IMR-90 (cell line): ENCODE measurements at regions not wholly inside any gene's neighbourhood (a gene's known extent, or its start where the extent isn't known, plus 50 kb on each side); places are given as distances from the start of the nearest gene placed in this dataset.

ENCODE experiments used
- ATAC-seq: fragments of 200-7000 bp; cut with Tn5 transposase; 2 replicates; pipeline ENCODE4 v1.9.1; 2020; ENCODE audit warnings: low read depth, mild to moderate bottlenecking, moderate library complexity
- BruUV-seq: library from RNA; stranded (reverse); fragments of 400-500 nt; replicated peaks from 2 replicates; lab custom pipeline; 2021; lab: Mats Ljungman, UMichigan
- CTCF ChIA-PET: fragments of 300-600 bp; formaldehyde crosslinking; extraction: SDS; loops from one replicate; lab custom pipeline; 2021; ENCODE audit warnings: antibody characterized with exemption; lab: Yijun Ruan, JAX
- POLR2A ChIA-PET: fragments of 300-600 bp; sonication (Branson Sonifier 250); formaldehyde crosslinking; loops from one replicate; lab custom pipeline; 2022; ENCODE audit warnings: antibody characterized with exemption; ENCODE audit not compliant: unreplicated experiment; lab: Charles Lee
- DNase-seq: peaks from one replicate; pipeline ENCODE4 v3.0.0; 2013
- H2AFZ ChIP-seq: replicated peaks from 2 replicates; pipeline ENCODE3; 2013; ENCODE audit warnings: low read length, mild to moderate bottlenecking; ENCODE audit not compliant: poor library complexity
- H2AK5ac ChIP-seq: 2 replicates; pipeline ENCODE4 v1.6.1; 2013; ENCODE audit warnings: low read depth, low read length, inconsistent platforms
- H2AK9ac ChIP-seq: replicated peaks from 2 replicates; pipeline ENCODE3; 2013; ENCODE audit warnings: mild to moderate bottlenecking, low read depth, low read length, moderate library complexity; ENCODE audit not compliant: poor library complexity
- H2BK120ac ChIP-seq: 2 replicates; pipeline ENCODE4 v1.6.1; 2013; ENCODE audit warnings: low read depth, low read length, inconsistent platforms
- H2BK15ac ChIP-seq: 3 replicates; pipeline ENCODE4 v1.6.1; 2013; ENCODE audit warnings: low read depth, low read length, inconsistent platforms
- H2BK20ac ChIP-seq: 2 replicates; pipeline ENCODE4 v1.6.1; 2013; ENCODE audit warnings: low read depth, mild to moderate bottlenecking, inconsistent platforms, low read length, moderate library complexity
- H2BK5ac ChIP-seq: 2 replicates; pipeline ENCODE4 v1.6.1; 2013; ENCODE audit warnings: mild to moderate bottlenecking, low read depth, low read length, inconsistent platforms; ENCODE audit not compliant: poor library complexity, severe bottlenecking
- H3K14ac ChIP-seq: replicated peaks from 2 replicates; pipeline ENCODE4 v1.6.1; 2013; ENCODE audit warnings: low read depth, low read length, inconsistent platforms
- H3K18ac ChIP-seq: 2 replicates; pipeline ENCODE4 v1.6.1; 2013; ENCODE audit warnings: low read depth, low read length, control low read depth
- H3K23ac ChIP-seq: 2 replicates; pipeline ENCODE4 v1.6.1; 2013; ENCODE audit warnings: low read depth, low read length, inconsistent platforms
- H3K27ac ChIP-seq: 2 replicates; pipeline ENCODE4 v1.5.1; 2013; ENCODE audit warnings: mild to moderate bottlenecking, control low read depth, low read length; ENCODE audit not compliant: insufficient read depth
- H3K27me3 ChIP-seq: 2 replicates; pipeline ENCODE4 v1.6.1; 2013; ENCODE audit warnings: low read length; ENCODE audit not compliant: control insufficient read depth, insufficient read depth
- H3K36me3 ChIP-seq: 2 replicates; pipeline ENCODE4 v1.6.1; 2013; ENCODE audit warnings: low read length, mixed read lengths; ENCODE audit not compliant: control insufficient read depth, insufficient read depth
- H3K4ac ChIP-seq: 2 replicates; pipeline ENCODE4 v1.6.1; 2013; ENCODE audit warnings: low read depth, low read length, inconsistent platforms
- H3K4me1 ChIP-seq: 2 replicates; pipeline ENCODE4 v1.6.1; 2013; ENCODE audit warnings: low read length, mixed read lengths; ENCODE audit not compliant: control insufficient read depth, insufficient read depth
- H3K4me2 ChIP-seq: 2 replicates; pipeline ENCODE4 v1.6.1; 2013; ENCODE audit warnings: low read depth, mild to moderate bottlenecking, control low read depth, low read length, moderate library complexity
- H3K4me3 ChIP-seq: 2 replicates; pipeline ENCODE4 v1.5.1; 2013; ENCODE audit warnings: low read depth, mild to moderate bottlenecking, control low read depth, low read length, moderate library complexity; ENCODE audit not compliant: insufficient read depth
- H3K56ac ChIP-seq: 2 replicates; pipeline ENCODE4 v1.6.1; 2013; ENCODE audit warnings: low read length, inconsistent platforms; ENCODE audit not compliant: insufficient read depth; ENCODE audit errors: extremely low read depth
- H3K79me1 ChIP-seq, 2 experiments: 2 replicates each; pipeline ENCODE4 v1.6.1; 2013; ENCODE audit warnings: low read length in 2 of 2, inconsistent platforms in 1 of 2, low read depth in 1 of 2
- H3K9ac ChIP-seq: 2 replicates; pipeline ENCODE4 v1.6.1; 2013; ENCODE audit warnings: low read depth, low read length, control low read depth
- H3K9me1 ChIP-seq: 2 replicates; pipeline ENCODE4 v1.6.1; 2013; ENCODE audit warnings: low read length, inconsistent platforms; ENCODE audit not compliant: insufficient read depth
- H3K9me3 ChIP-seq: 2 replicates; pipeline ENCODE4 v1.6.1; 2013; ENCODE audit warnings: low read length; ENCODE audit not compliant: control insufficient read depth, insufficient read depth
- H4K20me1 ChIP-seq: 2 replicates; pipeline ENCODE4 v1.6.1; 2013; ENCODE audit warnings: low read length, inconsistent platforms; ENCODE audit not compliant: insufficient read depth
- H4K5ac ChIP-seq: 2 replicates; pipeline ENCODE4 v1.6.1; 2013; ENCODE audit warnings: mild to moderate bottlenecking, low read depth, low read length, control low read depth
- H4K8ac ChIP-seq, 2 experiments: 2 replicates each; pipeline ENCODE4 v1.6.1; 2013; ENCODE audit warnings: low read depth in 2 of 2, low read length in 2 of 2, control low read depth in 1 of 2, inconsistent platforms in 1 of 2
- H4K91ac ChIP-seq: 2 replicates; pipeline ENCODE4 v1.6.1; 2013; ENCODE audit warnings: low read depth, low read length, inconsistent platforms; ENCODE audit not compliant: insufficient read depth
- BHLHE40 ChIP-seq: fragments of 150-350 bp; IDR thresholded peaks from 2 replicates; pipeline ENCODE4 v1.6.1; 2016; ENCODE audit warnings: mild to moderate bottlenecking, low read depth, low read length
- CEBPB ChIP-seq: IDR thresholded peaks from 2 replicates; pipeline ENCODE4 v1.6.1; 2012; ENCODE audit warnings: low read depth, low read length, improper control_type of control experiment
- CHD1 ChIP-seq: IDR thresholded peaks from 2 replicates; pipeline ENCODE4 v1.6.1; 2012; ENCODE audit warnings: low read depth, low read length, improper control_type of control experiment
- ELK1 ChIP-seq: fragments of 150-350 bp; IDR thresholded peaks from 2 replicates; pipeline ENCODE4 v1.6.1; 2016; ENCODE audit warnings: low read depth, mild to moderate bottlenecking, low read length, moderate library complexity, borderline replicate concordance
- FOS ChIP-seq: fragments of 150-350 bp; IDR thresholded peaks from 2 replicates; pipeline ENCODE4 v1.6.1; 2016; ENCODE audit warnings: low read depth, low read length
- MAFK ChIP-seq: IDR thresholded peaks from 2 replicates; pipeline ENCODE4 v1.6.1; 2012; ENCODE audit warnings: low read depth, low read length, improper control_type of control experiment
- MAZ ChIP-seq: IDR thresholded peaks from 2 replicates; pipeline ENCODE4 v1.6.1; 2012; ENCODE audit warnings: low read depth, mild to moderate bottlenecking, low read length, improper control_type of control experiment, moderate library complexity, borderline replicate concordance
- POLR2A ChIP-seq: IDR thresholded peaks from 2 replicates; pipeline ENCODE4 v1.6.1; 2012; ENCODE audit warnings: mild to moderate bottlenecking, low read depth, low read length
- RAD21 ChIP-seq: IDR thresholded peaks from 2 replicates; pipeline ENCODE4 v1.6.1; 2012; ENCODE audit warnings: low read length, improper control_type of control experiment
- SMC3 ChIP-seq: fragments of 150-350 bp; IDR thresholded peaks from 2 replicates; pipeline ENCODE4 v1.6.1; 2016; ENCODE audit warnings: low read depth, mild to moderate bottlenecking, antibody characterized with exemption, low read length, moderate library complexity
- WGBS, 2 experiments: methylation state at CpG; one replicate each; pipeline versions ENCODE4 v1.1.5 to v1.1.7; 2013; ENCODE audit warnings: missing lambda C conversion rate in 2 of 2; ENCODE audit not compliant: insufficient read length in 1 of 2; ENCODE audit errors: extremely low coverage in 2 of 2; 5-methylcytosine and 5-hydroxymethylcytosine counted together
- dilution Hi-C: fragments of 300-500 bp; cut with HindIII; formaldehyde crosslinking; loops from one replicate; pipeline ENCODE4 v1.14.3; 2018; ENCODE audit warnings: low sequenced_read_pairs; ENCODE audit not compliant: unreplicated experiment
- in situ Hi-C: fragments of 300-500 bp; cut with MboI; formaldehyde crosslinking; loops from 3 replicates; pipeline ENCODE4 v1.14.3; 2019; ENCODE audit warnings: low sequenced_read_pairs, inconsistent platforms, mixed read lengths
- intact Hi-C: fragments of 100-400 bp; cut with micrococcal nuclease; formaldehyde crosslinking; loops from 2 replicates; pipeline ENCODE4 v1.10.0; 2022

DNA sequence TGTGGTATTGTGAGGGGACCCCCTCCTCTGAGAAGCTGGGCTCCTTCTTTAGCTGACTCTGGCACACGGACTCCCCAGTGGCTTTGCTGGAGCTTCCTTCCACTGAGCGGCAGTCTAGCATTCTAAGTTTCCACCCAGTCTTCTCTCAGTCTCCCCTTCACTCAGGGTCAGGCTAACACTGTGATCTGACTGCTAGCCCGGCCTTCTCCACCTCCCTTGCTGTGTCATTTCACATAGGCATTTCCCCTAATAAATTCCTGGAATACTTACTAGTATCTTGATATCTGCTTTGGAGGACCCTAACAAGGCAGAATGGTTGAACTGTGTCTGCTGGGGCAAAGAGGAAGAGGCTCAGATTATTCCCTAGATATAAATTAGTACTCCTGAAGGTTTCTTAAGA is 106.2 kb upstream of the THBS1 start:
- H2BK20ac ChIP-seq = peak overlapping the region; percentile 51; the same call in 1 of the 2 replicates
- no peaks in the 10 kb centered on the region for H4K20me1 ChIP-seq
- H2BK15ac ChIP-seq = peak overlapping the region; percentile 80; the same call in 2 of the 3 replicates
- no peaks in the 10 kb centered on the region for H3K79me1 ChIP-seq
- ChIA-PET POLR2A (no interaction called here), CTCF (no interaction called here)
- dilution Hi-C loops (no loop called here), in situ Hi-C loops (loop anchor here (5.0 to 10.0 kb wide), 3 partner anchors 170 to 767 kb away; no protein-coding TSS in a partner anchor), intact Hi-C loops (loop anchor here (5.0 to 10.0 kb wide), 4 partner anchors 187 to 767 kb away; no protein-coding TSS in a partner anchor)
- BruUV-seq = no TSS peak
- H4K91ac ChIP-seq = peak overlapping the region; percentile 65; the same call in 1 of the 2 replicates
- 90% methylated on average over 2 of the region's 3 CpGs; no CpG with 5 or more reads in 1 of the 2 experiments for WGBS, 2 experiments
- TF ChIP-seq SMC3 (no peak), ELK1 (no peak), POLR2A (no peak), RAD21 (no peak), CEBPB (no peak), MAFK (no peak), MAZ (no peak), FOS (no peak), CHD1 (no peak), BHLHE40 (no peak)
- H4K5ac ChIP-seq = peak overlapping the region; percentile 72; the same call in 1 of the 2 replicates
- no peak overlapping the region for H3K56ac ChIP-seq
- no peaks in the 10 kb centered on the region for H3K36me3 ChIP-seq
- H3K9ac ChIP-seq = peak overlapping the region; percentile 3; the same call in 1 of the 2 replicates
- H3K9me1 ChIP-seq = peaks cover 4% of the 10 kb centered on the region; the same call in 1 of the 2 replicates
- peak overlapping the region; percentile 4 for H2BK5ac ChIP-seq
- H3K27ac ChIP-seq = peak overlapping the region; percentile 85; the same call in 1 of the 2 replicates
- H4K8ac ChIP-seq = peak overlapping the region; percentile 9 to 66; a peak in 3 of 4 replicates
- ATAC-seq (no peak), DNase-seq (no peak)
- H2AFZ ChIP-seq = peak overlapping the region; percentile 37
- peak overlapping the region; percentile 74; the same call in 1 of the 2 replicates for H3K4ac ChIP-seq
- H3K4me2 ChIP-seq = no peak overlapping the region
- H3K23ac ChIP-seq = peak overlapping the region; percentile 20; the same call in 1 of the 2 replicates
- H3K14ac ChIP-seq = peak overlapping the region; percentile 85
- peaks cover 13% of the 10 kb centered on the region for H3K4me1 ChIP-seq
- peak overlapping the region; percentile 68 for H3K18ac ChIP-seq
- H2BK120ac ChIP-seq = peak overlapping the region; percentile 86
- no peaks in the 10 kb centered on the region for H3K27me3 ChIP-seq
- H3K9me3 ChIP-seq = no peaks in the 10 kb centered on the region
- H2AK5ac ChIP-seq = peak overlapping the region; percentile 71
- no peak overlapping the region for H2AK9ac ChIP-seq
- H3K4me3 ChIP-seq = no peak overlapping the region
